ENCODE measurements at regions not wholly inside any gene's neighbourhood (a gene's known extent, or its start where the extent isn't known, plus 50 kb on each side); places are given as distances from the start of the nearest gene placed in this dataset.

DNA sequence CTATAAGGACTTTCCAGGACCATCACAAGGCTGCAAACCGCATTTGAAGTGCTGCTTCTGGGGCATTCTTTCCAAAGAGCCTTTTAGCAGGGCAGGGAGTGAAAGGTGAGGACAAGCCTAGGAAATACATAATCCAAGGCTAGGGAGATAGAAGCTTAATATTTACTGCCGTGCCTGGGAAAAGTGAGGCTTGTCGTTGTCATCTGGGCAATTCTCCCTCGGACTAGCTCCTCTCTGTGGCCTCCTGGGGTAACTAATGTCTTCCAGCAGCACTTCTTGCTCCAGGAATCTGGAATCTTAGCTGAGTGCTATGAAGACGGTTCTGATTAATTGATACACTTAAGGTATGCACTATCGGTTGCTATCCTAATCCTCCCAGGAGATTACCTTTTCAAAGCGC is 69.3 kb upstream of the ATL2 start:
- 22 to 32% methylated on average over 7 of the region's 7 CpGs for WGBS, 2 donors
- no peak for DNase-seq (ENCODE audit: low spot score in 2 of 2)
- intact Hi-C loops (cut with DNase I; ENCODE audit: low total_unique reads) = no loop called here
- no peak for TF ChIP-seq CTCF (IDR thresholded peaks at IDR 0.05)
- TF ChIP-seq POLR2A (IDR thresholded peaks at IDR 0.05) = no peak
- H3K4me3 ChIP-seq (ENCODE audit: low read depth, poor library complexity, severe bottlenecking) = no peak overlapping the region

GRCh38 chr2:38444247-38444646 is 67.2 kb upstream of the ATL2 start:
- 46 to 50% methylated on average over 2 of the region's 2 CpGs for WGBS, 2 donors
- no peak for TF ChIP-seq POLR2A (IDR thresholded peaks at IDR 0.05)
- no peak for TF ChIP-seq CTCF (IDR thresholded peaks at IDR 0.05)
- H3K4me3 ChIP-seq (ENCODE audit: low read depth, poor library complexity, severe bottlenecking) = no peak overlapping the region
- DNase-seq (ENCODE audit: low spot score in 2 of 2) = no peak
- intact Hi-C loops (cut with DNase I; ENCODE audit: low total_unique reads) = no loop called here

GRCh38 chr2:38442643-38443541 is 65.8 kb upstream of the ATL2 start:
- 23 to 26% methylated on average over 8 of the region's 8 CpGs for WGBS, 2 donors
- intact Hi-C loops (cut with DNase I; ENCODE audit: low total_unique reads) = no loop called here
- DNase-seq (ENCODE audit: low spot score in 2 of 2) = no peak
- TF ChIP-seq POLR2A (IDR thresholded peaks at IDR 0.05) = no peak
- TF ChIP-seq CTCF (IDR thresholded peaks at IDR 0.05) = no peak
- no peak overlapping the region for H3K4me3 ChIP-seq (ENCODE audit: low read depth, poor library complexity, severe bottlenecking)

- no peak for TF ChIP-seq POLR2A (IDR thresholded peaks at IDR 0.05)
- no peak for TF ChIP-seq CTCF (IDR thresholded peaks at IDR 0.05)
- DNase-seq (ENCODE audit: low spot score in 2 of 2) = no peak
- WGBS, 2 donors = 48 to 60% methylated on average over 7 of the region's 7 CpGs
- intact Hi-C loops (cut with DNase I; ENCODE audit: low total_unique reads) = no loop called here
- H3K4me3 ChIP-seq (ENCODE audit: low read depth, poor library complexity, severe bottlenecking) = no peak overlapping the region
Observed at GRCh38 chr2:38441346-38441745, 64.3 kb upstream of the ATL2 start.

DNA sequence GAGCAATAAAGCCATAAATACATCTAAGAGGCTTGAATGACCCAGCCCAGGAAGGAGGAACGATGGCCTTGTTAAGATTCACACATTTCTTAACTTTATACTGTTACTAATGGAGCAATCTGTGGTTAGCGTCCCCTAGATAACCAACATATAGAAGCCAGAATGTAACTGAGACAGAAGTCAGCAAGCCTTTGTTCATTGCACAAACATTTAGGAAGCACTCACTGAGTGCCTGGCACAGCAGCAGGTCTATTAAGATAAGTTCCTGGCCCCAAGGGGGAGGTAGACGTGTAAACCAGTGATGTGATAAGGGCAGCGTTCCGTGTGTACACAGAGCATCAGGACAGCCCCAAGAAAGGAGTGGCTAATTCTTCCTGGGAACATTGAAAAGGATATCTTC is 63.6 kb upstream of the ATL2 start:
- no peak overlapping the region for H3K4me3 ChIP-seq (ENCODE audit: low read depth, poor library complexity, severe bottlenecking)
- DNase-seq (ENCODE audit: low spot score in 2 of 2) = no peak
- intact Hi-C loops (cut with DNase I; ENCODE audit: low total_unique reads) = no loop called here
- TF ChIP-seq POLR2A (IDR thresholded peaks at IDR 0.05) = no peak
- no peak for TF ChIP-seq CTCF (IDR thresholded peaks at IDR 0.05)
- 43 to 72% methylated on average over 5 of the region's 5 CpGs for WGBS, 2 donors

DNA sequence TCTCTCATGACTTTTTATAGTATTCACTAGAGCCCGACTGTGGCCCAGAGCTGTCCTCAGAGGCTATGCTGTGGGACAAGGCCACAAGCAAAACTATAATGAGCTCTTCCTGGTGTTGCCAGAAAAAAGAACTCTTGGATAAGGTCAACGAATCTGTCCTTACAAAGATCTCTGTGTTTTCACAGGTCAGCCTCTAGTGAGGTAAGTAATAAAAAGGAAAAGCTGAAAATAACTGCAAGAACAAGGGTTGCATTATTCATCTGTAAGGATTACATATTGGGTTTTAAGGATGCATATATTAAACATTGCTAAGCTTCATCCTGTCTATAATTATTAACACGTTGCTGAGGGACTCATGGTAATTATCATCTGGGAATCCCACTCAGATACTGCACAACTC is 62.8 kb upstream of the ATL2 start:
- H3K4me3 ChIP-seq (ENCODE audit: low read depth, poor library complexity, severe bottlenecking) = no peak overlapping the region
- intact Hi-C loops (cut with DNase I; ENCODE audit: low total_unique reads) = no loop called here
- TF ChIP-seq POLR2A (IDR thresholded peaks at IDR 0.05) (no peak), CTCF (IDR thresholded peaks at IDR 0.05) (no peak)
- no peak for DNase-seq (ENCODE audit: low spot score in 2 of 2)
- 61 to 71% methylated on average over 3 of the region's 3 CpGs for WGBS, 2 donors

All from lower leg skin (tissue), 4 donors.